ENCODE measurements at regions not wholly inside any gene's neighbourhood (a gene's known extent, or its start where the extent isn't known, plus 50 kb on each side); places are given as distances from the start of the nearest gene placed in this dataset.
"Not testable (repeated sequence)": the region's sequence is repeated elsewhere in the genome, so short reads cannot be mapped to it uniquely, and the experiment has no call there.

GRCh38 chr4:118575726-118576125 is 109.5 kb upstream of the METTL14 start:
- H4K20me1 ChIP-seq (ENCODE audit: insufficient read depth); H3K4me2 ChIP-seq (ENCODE audit: low read length); intact Hi-C loops (cut with micrococcal nuclease); H3K4me3 ChIP-seq (replicated peaks in 1 of 2; ENCODE audit: low read depth in 1 of 2, low read length in 2 of 2); H3K9ac ChIP-seq (ENCODE audit: low read length); POLR2A ChIA-PET; H3K4me1 ChIP-seq (ENCODE audit: control insufficient read depth in 1 of 2, insufficient read depth in 2 of 2, low read length in 2 of 2); CTCF ChIA-PET; DNase-seq (ENCODE audit: low read depth, low spot score); H3K9me2 ChIP-seq (ENCODE audit: insufficient read depth); H3K79me2 ChIP-seq (ENCODE audit: insufficient read depth, low read length); H2AFZ ChIP-seq (ENCODE audit: low read depth, low read length, poor library complexity, severe bottlenecking); BruUV-seq (replicated peaks); ATAC-seq; H3K36me3 ChIP-seq (ENCODE audit: control insufficient read depth in 1 of 2, insufficient read depth in 2 of 2, low read length in 2 of 2); H3K27ac ChIP-seq (ENCODE audit: low read depth, low read length); RAD21 ChIA-PET (ENCODE audit: low non-redundant PET in 1 of 2, low total read pairs in 2 of 2, uncharacterized antibody in 2 of 2, unreplicated experiment in 2 of 2); H3K9me3 ChIP-seq (ENCODE audit: control insufficient read depth in 1 of 2, insufficient read depth in 1 of 2, low read depth in 1 of 2, low read length in 2 of 2); H3K27me3 ChIP-seq (ENCODE audit: insufficient read depth, low read length): not testable (repeated sequence)

- intact Hi-C loops (cut with micrococcal nuclease); DNase-seq (ENCODE audit: low read depth, low spot score); RAD21 ChIA-PET (ENCODE audit: low non-redundant PET in 1 of 2, low total read pairs in 2 of 2, uncharacterized antibody in 2 of 2, unreplicated experiment in 2 of 2); H3K4me1 ChIP-seq (ENCODE audit: control insufficient read depth in 1 of 2, insufficient read depth in 2 of 2, low read length in 2 of 2); BruUV-seq (replicated peaks); H3K36me3 ChIP-seq (ENCODE audit: control insufficient read depth in 1 of 2, insufficient read depth in 2 of 2, low read length in 2 of 2); POLR2A ChIA-PET; H3K9me2 ChIP-seq (ENCODE audit: insufficient read depth); H3K4me2 ChIP-seq (ENCODE audit: low read length); H3K9me3 ChIP-seq (ENCODE audit: control insufficient read depth in 1 of 2, insufficient read depth in 1 of 2, low read depth in 1 of 2, low read length in 2 of 2); H3K27me3 ChIP-seq (ENCODE audit: insufficient read depth, low read length); CTCF ChIA-PET; H3K27ac ChIP-seq (ENCODE audit: low read depth, low read length); H3K4me3 ChIP-seq (replicated peaks in 1 of 2; ENCODE audit: low read depth in 1 of 2, low read length in 2 of 2); H3K9ac ChIP-seq (ENCODE audit: low read length); H2AFZ ChIP-seq (ENCODE audit: low read depth, low read length, poor library complexity, severe bottlenecking); H3K79me2 ChIP-seq (ENCODE audit: insufficient read depth, low read length); ATAC-seq; H4K20me1 ChIP-seq (ENCODE audit: insufficient read depth): not testable (repeated sequence)
Observed at GRCh38 chr4:118576709-118577219, 108.4 kb upstream of the METTL14 start.

- Histone ChIP-seq H3K4me2 (ENCODE audit: low read length) (no peak overlapping the region), H3K79me2 (ENCODE audit: insufficient read depth, low read length) (no peaks in the 10 kb centered on the region)
- no TSS peak for BruUV-seq (replicated peaks)
- no peak for TF ChIP-seq ZNF274 (IDR thresholded peaks at IDR 0.05; ENCODE audit: low read depth, low read length)
- TF ChIP-seq JUND (IDR thresholded peaks at IDR 0.05): no peak
- TF ChIP-seq ATF3 (IDR thresholded peaks at IDR 0.05): no peak
- TF ChIP-seq MAX (IDR thresholded peaks at IDR 0.05): no peak
- TF ChIP-seq ELF1 (IDR thresholded peaks at IDR 0.05; ENCODE audit: borderline replicate concordance, low read depth): no peak
- no peak for TF ChIP-seq EGR1 (IDR thresholded peaks at IDR 0.05; ENCODE audit: low read depth)
- no peak for TF ChIP-seq CEBPB (IDR thresholded peaks at IDR 0.05; ENCODE audit: low read depth)
- TF ChIP-seq EZH2phosphoT487 (IDR thresholded peaks at IDR 0.05; ENCODE audit: borderline replicate concordance): no peak
- no peak for TF ChIP-seq YY1 (IDR thresholded peaks at IDR 0.05; ENCODE audit: extremely low read depth, insufficient replicate concordance, low read depth, low read length)
- TF ChIP-seq EZH2 (IDR thresholded peaks at IDR 0.05): no peak
- TF ChIP-seq RAD21 (IDR thresholded peaks at IDR 0.05; ENCODE audit: low read depth): no peak
- no peak for TF ChIP-seq CTCF (IDR thresholded peaks at IDR 0.05 in 2 of 3, conservative IDR thresholded peaks at IDR 0.05 in 1 of 3; ENCODE audit: borderline replicate concordance in 1 of 3, insufficient read depth in 1 of 3, low read depth in 2 of 3, low read length in 2 of 3)
- no peak for TF ChIP-seq CBX3 (IDR thresholded peaks at IDR 0.05; ENCODE audit: low read depth)
- TF ChIP-seq SIN3A (IDR thresholded peaks at IDR 0.05; ENCODE audit: low read depth): no peak
Observed at GRCh38 chr4:118585015-118585414, 100.2 kb upstream of the METTL14 start.

More at GRCh38 chr4:118585015-118585414, 100.2 kb upstream of the METTL14 start:
- H3K27me3 ChIP-seq (ENCODE audit: insufficient read depth, low read length): no peaks in the 10 kb centered on the region
- ATAC-seq: no peak
- no peaks in the 10 kb centered on the region for H3K36me3 ChIP-seq (ENCODE audit: control insufficient read depth in 1 of 2, insufficient read depth in 2 of 2, low read length in 2 of 2)
- DNase-seq (ENCODE audit: low read depth, low spot score): no peak
- ChIA-PET POLR2A (no interaction called here), CTCF (no interaction called here), RAD21 (ENCODE audit: low non-redundant PET in 1 of 2, low total read pairs in 2 of 2, uncharacterized antibody in 2 of 2, unreplicated experiment in 2 of 2) (no interaction called here)
- H4K20me1 ChIP-seq (ENCODE audit: insufficient read depth): no peaks in the 10 kb centered on the region
- H3K9me2 ChIP-seq (ENCODE audit: insufficient read depth): no peaks in the 10 kb centered on the region
- intact Hi-C loops (cut with micrococcal nuclease): no loop called here
- no peaks in the 10 kb centered on the region for H3K4me1 ChIP-seq (ENCODE audit: control insufficient read depth in 1 of 2, insufficient read depth in 2 of 2, low read length in 2 of 2)
- H3K9me3 ChIP-seq (ENCODE audit: control insufficient read depth in 1 of 2, insufficient read depth in 1 of 2, low read depth in 1 of 2, low read length in 2 of 2): no peaks in the 10 kb centered on the region
- no peak overlapping the region for H3K9ac ChIP-seq (ENCODE audit: low read length)
- H2AFZ ChIP-seq (ENCODE audit: low read depth, low read length, poor library complexity, severe bottlenecking): no peak overlapping the region
- H3K4me3 ChIP-seq (replicated peaks in 1 of 2; ENCODE audit: low read depth in 1 of 2, low read length in 2 of 2): no peak overlapping the region
- no peak overlapping the region for H3K27ac ChIP-seq (ENCODE audit: low read depth, low read length)
